ENCODE measurements at regions not wholly inside any gene's neighbourhood (a gene's known extent, or its start where the extent isn't known, plus 50 kb on each side); places are given as distances from the start of the nearest gene placed in this dataset.

DNA sequence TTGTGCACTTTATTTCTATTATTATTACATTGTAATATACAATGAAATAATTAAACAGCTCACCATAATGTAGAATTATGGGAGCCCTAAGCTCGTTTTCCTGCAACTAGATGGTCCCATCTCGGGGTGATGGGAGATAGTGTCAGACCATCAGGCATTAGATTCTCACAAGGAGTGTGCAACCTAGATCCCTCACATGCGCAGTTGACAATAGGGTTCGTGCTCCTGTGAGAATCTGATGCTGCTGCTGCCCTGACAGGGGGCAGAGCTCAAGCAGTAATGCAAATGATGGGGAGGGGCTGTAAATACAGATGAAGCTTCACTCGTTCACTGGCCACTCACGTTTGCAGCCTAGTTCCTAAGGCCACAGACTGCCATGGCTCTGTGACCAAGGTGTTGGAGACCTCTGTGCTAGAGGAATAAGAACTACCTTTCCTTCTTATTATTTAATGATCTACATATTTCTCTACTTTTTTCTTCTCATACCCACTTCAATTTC is 492.9 kb upstream of the INTU start:
- Mint-ChIP-seq H3K4me1 (no peaks in the 10 kb centered on the region), H3K9me3 (no peaks in the 10 kb centered on the region), H3K36me3 (no peaks in the 10 kb centered on the region), H3K27ac (no peak overlapping the region), H3K27me3 (ENCODE audit: low read depth) (no peaks in the 10 kb centered on the region), H3K4me3 (no peak overlapping the region)
- no peak for DNase-seq (ENCODE audit: low spot score in 2 of 2, unreplicated experiment in 2 of 2)
- TF ChIP-seq CTCF (IDR thresholded peaks at IDR 0.05; ENCODE audit: unreplicated experiment) = no peak

- no peaks in the 10 kb centered on the region for H3K4me1 Mint-ChIP-seq
- H3K4me3 Mint-ChIP-seq = no peak overlapping the region
- no peak for TF ChIP-seq CTCF (IDR thresholded peaks at IDR 0.05; ENCODE audit: unreplicated experiment)
- H3K27me3 Mint-ChIP-seq (ENCODE audit: low read depth) = no peaks in the 10 kb centered on the region
- no peaks in the 10 kb centered on the region for H3K36me3 Mint-ChIP-seq
- no peak overlapping the region for H3K27ac Mint-ChIP-seq
- no peak for DNase-seq (ENCODE audit: low spot score in 2 of 2, unreplicated experiment in 2 of 2)
- H3K9me3 Mint-ChIP-seq = no peaks in the 10 kb centered on the region
Measured at GRCh38 chr4:127140306-127140705, 492.5 kb upstream of the INTU start.

- Mint-ChIP-seq H3K4me1 (no peaks in the 10 kb centered on the region), H3K27me3 (ENCODE audit: low read depth) (no peaks in the 10 kb centered on the region), H3K36me3 (no peaks in the 10 kb centered on the region), H3K9me3 (no peaks in the 10 kb centered on the region), H3K4me3 (no peak overlapping the region), H3K27ac (no peak overlapping the region)
- TF ChIP-seq CTCF (IDR thresholded peaks at IDR 0.05; ENCODE audit: unreplicated experiment) = no peak
- no peak for DNase-seq (ENCODE audit: low spot score in 2 of 2, unreplicated experiment in 2 of 2)
Measured at GRCh38 chr4:127141856-127142255, 490.9 kb upstream of the INTU start.

DNA sequence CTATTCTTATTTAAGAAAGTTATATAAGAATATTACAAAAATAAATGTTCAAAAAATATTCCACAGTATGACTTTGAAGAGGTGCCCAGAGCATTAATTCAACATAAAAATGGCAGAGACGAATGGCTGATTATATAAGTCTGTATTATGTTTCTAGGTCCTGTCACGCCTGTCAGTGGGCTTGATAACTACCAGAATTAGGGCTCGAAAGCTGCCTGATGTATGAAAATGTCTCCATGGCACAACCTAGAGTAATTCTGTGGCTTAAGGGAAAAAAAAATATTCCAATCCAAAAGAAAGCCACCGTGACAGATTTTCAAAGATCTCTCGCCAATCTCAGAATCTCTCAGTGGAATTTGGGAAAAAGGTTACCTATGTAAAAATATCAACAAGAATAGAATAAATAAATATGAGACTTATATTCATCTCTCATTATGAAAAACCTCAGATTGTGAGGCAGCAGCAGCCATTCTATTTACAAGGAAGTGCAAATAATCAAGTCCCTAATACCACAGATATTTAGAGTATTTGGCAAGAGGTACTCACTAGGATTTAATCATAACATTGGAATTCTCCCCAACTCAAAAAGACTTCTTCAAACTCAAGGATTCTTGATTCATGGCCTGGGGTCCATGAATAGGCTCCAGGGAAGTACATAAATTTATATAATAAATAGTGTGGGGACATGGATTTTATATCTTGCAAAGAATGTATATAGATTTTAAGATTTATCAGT is 489.1 kb upstream of the INTU start:
- no peak overlapping the region for H3K27ac Mint-ChIP-seq

DNA sequence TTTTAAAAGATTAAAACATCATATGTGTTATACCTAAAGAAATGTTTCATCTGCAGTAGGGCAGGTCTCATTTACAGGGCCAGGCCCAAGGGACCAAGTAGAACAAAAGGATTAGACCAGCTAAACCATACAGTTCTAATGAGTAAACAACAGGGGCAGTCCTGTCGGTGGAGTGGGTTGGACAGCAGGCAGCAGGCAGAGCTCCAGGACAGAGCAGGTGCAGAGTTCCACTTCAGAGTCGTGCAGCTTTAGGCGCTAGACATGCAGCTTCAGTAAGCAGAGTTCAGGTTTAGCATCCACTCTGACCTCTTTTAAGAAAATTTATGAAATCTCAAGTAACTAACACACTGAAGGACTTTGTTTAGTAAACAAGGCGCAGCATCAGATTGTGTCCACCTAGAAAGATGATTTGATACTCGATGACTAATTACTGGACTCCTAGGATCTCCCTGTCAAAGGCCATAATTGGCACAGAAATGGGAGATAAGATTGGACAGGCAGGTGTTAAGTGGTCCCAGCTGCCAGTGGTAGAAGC is 487.7 kb upstream of the INTU start:
- TF ChIP-seq CTCF (IDR thresholded peaks at IDR 0.05; ENCODE audit: unreplicated experiment) = no peak
- no peaks in the 10 kb centered on the region for H3K9me3 Mint-ChIP-seq
- no peaks in the 10 kb centered on the region for H3K27me3 Mint-ChIP-seq (ENCODE audit: low read depth)
- DNase-seq (ENCODE audit: low spot score in 2 of 2, unreplicated experiment in 2 of 2) = no peak
- H3K4me1 Mint-ChIP-seq = no peaks in the 10 kb centered on the region
- H3K4me3 Mint-ChIP-seq = no peak overlapping the region
- H3K27ac Mint-ChIP-seq = no peak overlapping the region
- H3K36me3 Mint-ChIP-seq = no peaks in the 10 kb centered on the region

More for the DNA sequence above, 489.1 kb upstream of the INTU start:
- H3K36me3 Mint-ChIP-seq = no peaks in the 10 kb centered on the region
- TF ChIP-seq CTCF (IDR thresholded peaks at IDR 0.05; ENCODE audit: unreplicated experiment) = no peak
- H3K27me3 Mint-ChIP-seq (ENCODE audit: low read depth) = no peaks in the 10 kb centered on the region
- no peak overlapping the region for H3K4me3 Mint-ChIP-seq
- no peaks in the 10 kb centered on the region for H3K4me1 Mint-ChIP-seq
- no peak for DNase-seq (ENCODE audit: low spot score in 2 of 2, unreplicated experiment in 2 of 2)
- no peaks in the 10 kb centered on the region for H3K9me3 Mint-ChIP-seq
